Brain microvascular endothelial cell (primary cell): ENCODE measurements at regions not wholly inside any gene's neighbourhood (a gene's known extent, or its start where the extent isn't known, plus 50 kb on each side); places are given as distances from the start of the nearest gene placed in this dataset.
"Not testable (repeated sequence)": the region's sequence is repeated elsewhere in the genome, so short reads cannot be mapped to it uniquely, and the experiment has no call there.

ENCODE experiments used
- DNase-seq: peaks from one replicate; pipeline ENCODE4 v3.0.0-alpha.2; 2020
- H3K27ac ChIP-seq: fragments of 250-450 bp; sonication (Bioruptor Pico); 2 replicates; pipeline ENCODE4 v1.5.1; 2020; ENCODE audit warnings: mild to moderate bottlenecking, moderate library complexity
- H3K27me3 ChIP-seq: fragments of 250-450 bp; sonication (Bioruptor Pico); replicated peaks from 2 replicates; pipeline ENCODE4 v1.5.1; 2020; ENCODE audit warnings: mild to moderate bottlenecking
- H3K36me3 ChIP-seq: fragments of 250-450 bp; sonication (Bioruptor Pico); replicated peaks from 2 replicates; pipeline ENCODE4 v1.5.1; 2020; ENCODE audit warnings: mild to moderate bottlenecking
- H3K4me3 ChIP-seq: 2 replicates; pipeline ENCODE4 v1.5.1; 2011; ENCODE audit warnings: low read depth, mild to moderate bottlenecking, control low read depth, low read length, moderate library complexity
- in situ Hi-C: cut with HindIII; loops from 2 replicates; pipeline ENCODE4 v1.10.0; 2017; ENCODE audit warnings: low sequenced_read_pairs, low pct_ligation_motif_present
- TF ChIP-seq, protein P1 (sequence below): IDR thresholded peaks from 2 replicates; pipeline ENCODE4 v1.5.1; 2011; ENCODE audit warnings: low read depth, mild to moderate bottlenecking, moderate library complexity, low read length, control low read depth, inconsistent platforms; ENCODE audit errors: missing control alignments

DNA sequence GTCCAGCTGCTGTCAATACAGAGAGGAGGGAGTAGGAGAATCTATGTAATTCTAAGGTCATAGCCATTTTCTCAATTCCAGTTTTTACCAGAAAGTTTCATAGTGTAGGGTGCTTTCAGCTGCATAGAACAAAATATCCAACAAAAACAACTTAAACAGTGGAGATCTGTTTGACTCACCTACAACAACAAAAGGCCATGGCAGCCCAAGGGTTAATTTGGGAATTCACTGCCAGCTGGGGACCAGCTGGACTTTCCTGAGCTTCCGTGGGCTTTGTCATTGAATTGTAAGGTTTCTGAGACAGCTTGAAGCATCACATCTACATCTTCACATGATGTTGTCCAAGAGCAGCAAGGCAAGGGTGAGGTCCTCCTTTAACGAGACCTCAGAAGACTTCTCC, 512.7 kb downstream of the IRS1 start:
- in situ Hi-C loops = no loop called here
- Histone ChIP-seq H3K27me3 (no peaks in the 10 kb centered on the region), H3K36me3 (no peaks in the 10 kb centered on the region), H3K4me3 (no peak overlapping the region), H3K27ac (no peak overlapping the region)
- TF ChIP-seq, protein P1, sequence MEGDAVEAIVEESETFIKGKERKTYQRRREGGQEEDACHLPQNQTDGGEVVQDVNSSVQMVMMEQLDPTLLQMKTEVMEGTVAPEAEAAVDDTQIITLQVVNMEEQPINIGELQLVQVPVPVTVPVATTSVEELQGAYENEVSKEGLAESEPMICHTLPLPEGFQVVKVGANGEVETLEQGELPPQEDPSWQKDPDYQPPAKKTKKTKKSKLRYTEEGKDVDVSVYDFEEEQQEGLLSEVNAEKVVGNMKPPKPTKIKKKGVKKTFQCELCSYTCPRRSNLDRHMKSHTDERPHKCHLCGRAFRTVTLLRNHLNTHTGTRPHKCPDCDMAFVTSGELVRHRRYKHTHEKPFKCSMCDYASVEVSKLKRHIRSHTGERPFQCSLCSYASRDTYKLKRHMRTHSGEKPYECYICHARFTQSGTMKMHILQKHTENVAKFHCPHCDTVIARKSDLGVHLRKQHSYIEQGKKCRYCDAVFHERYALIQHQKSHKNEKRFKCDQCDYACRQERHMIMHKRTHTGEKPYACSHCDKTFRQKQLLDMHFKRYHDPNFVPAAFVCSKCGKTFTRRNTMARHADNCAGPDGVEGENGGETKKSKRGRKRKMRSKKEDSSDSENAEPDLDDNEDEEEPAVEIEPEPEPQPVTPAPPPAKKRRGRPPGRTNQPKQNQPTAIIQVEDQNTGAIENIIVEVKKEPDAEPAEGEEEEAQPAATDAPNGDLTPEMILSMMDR = no peak
- no peak for DNase-seq

DNA sequence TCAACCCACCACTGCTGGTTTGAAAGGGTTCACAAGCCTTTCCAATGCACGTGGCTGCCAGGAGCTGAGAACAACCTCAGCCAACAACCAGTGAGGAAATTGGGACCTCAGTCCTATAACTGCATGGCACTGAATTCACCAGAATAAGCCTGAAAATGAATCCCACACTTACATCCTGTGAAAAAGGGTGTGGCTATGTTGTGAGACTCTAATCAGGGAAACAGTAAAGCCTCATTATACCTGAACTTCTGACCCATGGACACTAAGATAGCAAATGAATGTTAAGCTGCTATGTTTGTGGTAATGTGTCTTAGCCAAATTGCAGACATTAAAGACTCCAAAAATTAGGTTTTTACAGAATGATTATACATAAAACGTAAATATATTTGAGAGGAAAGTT, 515.8 kb downstream of the IRS1 start:
- in situ Hi-C loops = no loop called here
- TF ChIP-seq, protein P1 = no peak
- Histone ChIP-seq H3K36me3 (no peaks in the 10 kb centered on the region), H3K27ac (no peak overlapping the region), H3K4me3 (no peak overlapping the region), H3K27me3 (no peaks in the 10 kb centered on the region)
- no peak for DNase-seq

DNA sequence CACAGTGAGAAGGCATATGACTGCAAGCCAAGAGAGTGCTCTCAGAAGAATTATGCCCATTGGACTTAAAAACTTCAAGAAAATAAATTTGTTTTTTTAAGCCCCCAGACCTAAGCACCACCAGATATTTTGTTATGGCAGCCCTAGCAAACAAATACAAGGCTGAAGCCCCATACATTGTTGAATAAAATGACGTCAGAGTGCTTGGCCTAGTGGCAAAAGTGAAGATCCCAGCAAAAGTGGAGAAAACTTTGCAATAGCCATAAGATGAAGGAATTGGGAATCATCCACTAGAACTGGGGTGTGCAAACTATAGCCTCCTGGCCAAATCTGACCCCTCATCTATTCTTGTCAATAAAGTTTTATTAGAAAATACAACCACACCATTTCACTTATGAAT, 517.5 kb downstream of the IRS1 start:
- Histone ChIP-seq H3K4me3 (no peak overlapping the region), H3K27me3 (no peaks in the 10 kb centered on the region), H3K36me3 (no peaks in the 10 kb centered on the region), H3K27ac (no peak overlapping the region)
- DNase-seq = no peak
- in situ Hi-C loops = no loop called here
- TF ChIP-seq, protein P1 = no peak

DNA sequence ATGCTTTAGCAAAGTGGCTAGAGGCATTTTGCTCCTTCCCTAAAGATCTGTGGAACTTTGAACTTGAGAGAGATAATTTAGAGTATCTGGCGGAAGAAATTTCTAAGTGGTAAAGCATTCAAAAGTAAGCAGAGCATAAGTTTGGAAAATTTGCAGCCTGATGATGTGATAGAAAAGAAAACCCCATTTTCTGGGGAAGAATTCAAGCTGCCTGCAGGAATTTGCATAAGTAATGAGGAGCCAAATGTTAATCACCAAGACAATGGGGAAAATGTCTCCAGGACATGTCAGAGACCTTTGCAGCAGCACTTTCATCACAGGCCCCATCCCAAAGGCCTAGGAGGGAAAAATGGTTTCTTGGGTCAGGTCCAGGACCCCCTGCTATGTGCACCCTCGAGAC, 519.5 kb downstream of the IRS1 start:
- in situ Hi-C loops, H3K36me3 ChIP-seq, H3K27me3 ChIP-seq: not testable (repeated sequence)

DNA sequence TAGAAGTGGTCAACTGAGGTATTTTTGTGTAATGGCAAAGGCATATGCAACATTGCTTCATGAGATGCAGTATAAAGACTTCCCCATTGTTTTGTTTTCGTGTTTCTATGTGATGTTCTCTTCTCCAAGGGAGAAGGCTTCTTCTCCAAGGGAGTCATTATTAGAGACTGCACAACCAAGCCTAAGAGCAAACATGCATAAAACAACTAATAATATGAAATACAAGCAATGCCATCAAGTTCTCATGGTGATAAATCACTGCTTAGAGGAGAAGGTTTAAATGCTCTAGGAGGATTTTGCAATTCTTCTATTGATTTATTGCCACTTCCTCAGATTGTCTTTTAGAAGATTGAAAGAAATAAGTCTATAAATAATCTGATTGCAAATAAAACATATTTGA, 524.4 kb downstream of the IRS1 start:
- Histone ChIP-seq H3K27ac (no peak overlapping the region), H3K27me3 (no peaks in the 10 kb centered on the region), H3K4me3 (no peak overlapping the region), H3K36me3 (no peaks in the 10 kb centered on the region)
- in situ Hi-C loops = no loop called here
- DNase-seq = no peak
- TF ChIP-seq, protein P1 = no peak

More for the DNA sequence above, 519.5 kb downstream of the IRS1 start:
- not testable (repeated sequence) for H3K4me3 ChIP-seq, DNase-seq, H3K27ac ChIP-seq

DNA sequence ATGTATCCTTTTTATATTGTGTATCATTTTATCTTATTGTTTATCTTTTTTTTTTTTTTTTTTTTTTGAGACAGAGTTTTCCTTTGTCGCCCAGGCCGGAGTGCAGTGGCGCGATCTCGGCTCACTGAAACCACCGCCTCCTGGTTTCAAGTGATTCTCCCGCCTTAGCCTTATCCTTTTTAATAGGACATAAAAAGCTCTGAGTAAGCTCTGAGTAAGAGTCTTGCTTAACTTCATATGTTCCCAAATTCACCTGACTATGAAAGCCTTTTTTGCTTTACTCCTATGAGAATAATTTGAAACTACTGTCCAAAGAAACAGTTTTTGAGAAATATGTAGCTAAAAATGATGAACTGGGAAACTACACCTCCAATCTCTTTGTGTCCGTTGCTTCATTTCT, 525.5 kb downstream of the IRS1 start:
- DNase-seq = no peak
- no peak overlapping the region for H3K27ac ChIP-seq
- in situ Hi-C loops = no loop called here
- TF ChIP-seq, protein P1 = no peak
- H3K4me3 ChIP-seq = no peak overlapping the region
- H3K27me3 ChIP-seq = no peaks in the 10 kb centered on the region
- H3K36me3 ChIP-seq = no peaks in the 10 kb centered on the region

DNA sequence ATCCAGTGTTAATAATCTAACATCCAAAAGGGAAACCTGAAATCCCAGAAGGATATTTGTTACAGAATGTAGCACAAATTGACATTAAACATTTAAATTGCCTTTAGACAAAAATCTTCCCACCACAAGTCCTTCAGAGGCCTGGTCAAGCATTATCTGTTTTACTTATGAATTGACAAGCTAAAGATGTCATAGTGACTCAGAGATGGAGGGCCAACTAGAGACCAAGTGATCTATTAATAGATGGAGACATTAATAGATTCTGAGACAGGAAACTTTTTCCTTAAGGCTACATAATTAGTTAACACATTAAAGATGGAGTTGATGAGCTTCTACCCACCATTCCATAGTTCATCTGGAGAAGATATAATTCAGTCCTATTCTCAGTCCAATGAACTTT, 526.2 kb downstream of the IRS1 start:
- Histone ChIP-seq H3K36me3 (no peaks in the 10 kb centered on the region), H3K4me3 (no peak overlapping the region), H3K27me3 (no peaks in the 10 kb centered on the region), H3K27ac (no peak overlapping the region)
- DNase-seq = no peak
- in situ Hi-C loops = no loop called here
- TF ChIP-seq, protein P1 = no peak
